ENCODE measurements at regions not wholly inside any gene's neighbourhood (a gene's known extent, or its start where the extent isn't known, plus 50 kb on each side); places are given as distances from the start of the nearest gene placed in this dataset.

DNA sequence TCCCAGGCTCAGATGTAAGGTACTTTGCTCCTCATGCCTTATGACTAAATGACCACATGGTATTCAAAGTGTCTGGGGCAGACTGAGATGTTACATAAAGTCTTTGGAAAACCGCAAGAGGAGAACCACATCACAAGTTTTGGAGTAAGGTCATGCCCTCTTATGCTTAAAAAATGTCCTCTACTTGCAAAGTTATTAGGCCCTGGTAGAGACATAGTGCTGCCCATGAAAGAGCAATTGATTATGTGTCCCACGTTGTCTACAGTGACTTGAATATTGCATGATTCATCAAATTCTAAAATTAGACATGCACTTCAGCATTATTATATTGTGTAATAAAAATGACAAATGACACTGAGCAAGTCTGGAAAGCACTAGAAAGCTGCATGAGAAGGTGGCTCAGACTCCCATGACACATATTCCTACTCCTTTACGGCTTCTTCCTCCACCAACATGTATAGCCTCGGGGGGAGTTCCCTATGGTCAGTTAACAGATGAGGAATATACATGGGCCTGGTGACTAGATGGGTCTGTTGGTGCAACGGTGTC is 602.6 kb upstream of the VRK2 start:
- in situ Hi-C loops (cut with HindIII; ENCODE audit: low pct_unique_long_range_greater_than_20kb, low sequenced_read_pairs), result no loop called here
- DNase-seq (ENCODE audit: low read depth in 1 of 2, low spot score in 1 of 2), result no peak
- TF ChIP-seq JUND (IDR thresholded peaks at IDR 0.05; ENCODE audit: low read depth), result no peak

DNA sequence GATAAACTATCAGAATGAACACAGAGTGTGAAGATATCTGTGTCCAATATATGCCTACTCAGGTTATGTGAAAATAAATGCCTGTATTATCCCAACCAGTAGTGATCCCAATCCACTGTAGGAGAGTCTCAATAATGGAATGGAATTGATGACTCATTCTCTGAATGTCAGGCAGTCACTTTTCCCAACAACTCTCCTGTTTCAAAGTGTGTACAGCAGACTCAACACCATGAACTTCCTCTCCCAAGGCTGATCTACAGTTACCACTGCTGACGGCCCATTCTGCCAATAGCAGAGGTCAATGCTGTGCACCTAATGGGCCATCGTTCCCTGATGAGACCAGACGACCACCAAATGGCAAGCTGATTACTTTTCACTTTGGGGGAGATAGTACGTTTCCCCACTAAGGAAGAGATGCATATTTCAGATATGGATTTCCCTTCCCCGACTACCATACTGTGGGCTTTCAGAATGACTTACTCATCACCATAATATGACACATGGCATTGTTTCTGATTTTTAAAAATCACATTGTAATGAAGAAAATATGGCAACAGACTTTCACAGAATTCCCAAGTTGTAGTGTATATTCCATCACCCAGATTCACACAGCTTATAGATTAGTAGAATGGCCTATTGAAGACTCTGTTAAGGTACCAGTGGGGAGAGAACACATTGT is 601.7 kb upstream of the VRK2 start:
- in situ Hi-C loops (cut with HindIII; ENCODE audit: low pct_unique_long_range_greater_than_20kb, low sequenced_read_pairs), result no loop called here
- no peak for TF ChIP-seq JUND (IDR thresholded peaks at IDR 0.05; ENCODE audit: low read depth)
- DNase-seq (ENCODE audit: low read depth in 1 of 2, low spot score in 1 of 2), result no peak

DNA sequence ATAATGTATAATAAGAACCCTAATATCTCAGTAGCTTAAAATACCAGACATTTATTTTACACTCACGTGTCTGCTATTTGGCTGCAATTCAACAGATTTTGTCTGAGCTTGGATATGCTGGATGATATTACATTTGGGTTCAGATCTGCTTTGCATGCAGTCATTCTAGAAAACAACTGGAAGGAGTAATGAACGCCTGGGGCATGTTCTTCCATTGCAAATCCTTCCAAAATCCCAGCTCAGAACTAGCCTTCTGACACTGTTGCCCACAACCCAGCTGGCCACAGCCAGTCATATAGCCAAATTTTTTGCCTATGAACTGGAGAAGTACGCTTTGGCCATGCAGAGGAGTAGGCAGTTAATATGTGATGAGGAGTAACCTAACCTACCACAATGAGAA is 597.8 kb upstream of the VRK2 start:
- in situ Hi-C loops (cut with HindIII; ENCODE audit: low pct_unique_long_range_greater_than_20kb, low sequenced_read_pairs), result no loop called here
- no peak for TF ChIP-seq JUND (IDR thresholded peaks at IDR 0.05; ENCODE audit: low read depth)
- no peak for DNase-seq (ENCODE audit: low read depth in 1 of 2, low spot score in 1 of 2)

DNA sequence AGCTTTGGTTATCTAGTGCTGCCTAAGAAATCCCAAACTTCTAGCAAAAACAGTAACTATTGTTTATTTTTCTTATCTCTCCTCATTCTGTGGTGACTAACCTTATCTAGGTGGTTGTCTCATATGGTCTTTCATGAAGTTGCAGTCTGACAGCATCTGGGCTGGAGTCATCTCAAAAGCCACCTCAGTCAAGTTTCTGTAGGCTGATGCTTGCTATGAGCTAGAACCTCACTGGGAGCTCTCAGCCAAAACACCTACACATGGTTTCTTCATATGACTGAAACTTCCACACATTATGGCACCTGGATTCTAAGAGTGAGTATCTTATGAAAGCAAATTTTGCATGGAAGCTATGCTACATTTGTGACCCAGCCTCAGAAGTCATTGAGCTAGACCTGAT is 596.4 kb upstream of the VRK2 start:
- no peak for DNase-seq (ENCODE audit: low read depth in 1 of 2, low spot score in 1 of 2)
- no peak for TF ChIP-seq JUND (IDR thresholded peaks at IDR 0.05; ENCODE audit: low read depth)
- in situ Hi-C loops (cut with HindIII; ENCODE audit: low pct_unique_long_range_greater_than_20kb, low sequenced_read_pairs), result no loop called here

DNA sequence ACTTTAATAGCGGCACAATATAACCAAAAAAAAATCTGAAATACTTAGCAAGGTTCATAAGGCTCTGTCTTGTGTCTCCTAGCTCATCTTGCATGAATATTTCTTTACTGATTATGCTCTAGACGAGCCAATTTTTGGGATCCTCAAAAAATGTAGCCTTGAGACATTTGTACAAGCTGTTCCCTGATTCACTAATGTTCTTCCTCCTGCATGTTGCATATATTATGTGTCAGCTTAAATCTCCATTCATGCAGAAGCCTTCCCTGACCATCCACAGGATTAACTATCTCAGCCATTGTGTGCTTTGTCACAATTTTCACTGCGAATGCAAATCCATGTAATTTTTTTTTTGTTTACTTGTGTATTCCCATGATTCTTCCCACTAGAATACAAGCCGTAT is 594.0 kb upstream of the VRK2 start:
- no peak for DNase-seq (ENCODE audit: low read depth in 1 of 2, low spot score in 1 of 2)
- no peak for TF ChIP-seq JUND (IDR thresholded peaks at IDR 0.05; ENCODE audit: low read depth)
- in situ Hi-C loops (cut with HindIII; ENCODE audit: low pct_unique_long_range_greater_than_20kb, low sequenced_read_pairs), result no loop called here

DNA sequence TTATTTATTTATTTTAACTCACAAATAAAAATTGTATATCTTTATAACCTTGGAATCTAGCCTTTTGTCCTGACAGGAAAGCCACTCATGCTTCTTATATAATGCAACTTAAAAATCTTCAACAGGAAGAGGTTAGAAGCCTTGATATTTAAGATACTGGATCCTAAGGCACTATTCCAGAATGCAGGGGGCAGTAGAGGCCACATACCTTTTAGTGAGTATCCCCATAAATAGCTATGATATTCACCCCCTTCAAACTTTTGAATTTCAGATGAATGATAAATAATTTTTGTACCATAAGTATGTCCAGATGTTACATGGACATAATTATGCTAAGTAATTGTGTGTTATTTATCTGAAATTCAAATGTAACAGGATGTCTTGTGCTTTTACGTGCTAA is 592.7 kb upstream of the VRK2 start:
- in situ Hi-C loops (cut with HindIII; ENCODE audit: low pct_unique_long_range_greater_than_20kb, low sequenced_read_pairs), result no loop called here
- no peak for TF ChIP-seq JUND (IDR thresholded peaks at IDR 0.05; ENCODE audit: low read depth)
- DNase-seq (ENCODE audit: low read depth in 1 of 2, low spot score in 1 of 2), result no peak

DNA sequence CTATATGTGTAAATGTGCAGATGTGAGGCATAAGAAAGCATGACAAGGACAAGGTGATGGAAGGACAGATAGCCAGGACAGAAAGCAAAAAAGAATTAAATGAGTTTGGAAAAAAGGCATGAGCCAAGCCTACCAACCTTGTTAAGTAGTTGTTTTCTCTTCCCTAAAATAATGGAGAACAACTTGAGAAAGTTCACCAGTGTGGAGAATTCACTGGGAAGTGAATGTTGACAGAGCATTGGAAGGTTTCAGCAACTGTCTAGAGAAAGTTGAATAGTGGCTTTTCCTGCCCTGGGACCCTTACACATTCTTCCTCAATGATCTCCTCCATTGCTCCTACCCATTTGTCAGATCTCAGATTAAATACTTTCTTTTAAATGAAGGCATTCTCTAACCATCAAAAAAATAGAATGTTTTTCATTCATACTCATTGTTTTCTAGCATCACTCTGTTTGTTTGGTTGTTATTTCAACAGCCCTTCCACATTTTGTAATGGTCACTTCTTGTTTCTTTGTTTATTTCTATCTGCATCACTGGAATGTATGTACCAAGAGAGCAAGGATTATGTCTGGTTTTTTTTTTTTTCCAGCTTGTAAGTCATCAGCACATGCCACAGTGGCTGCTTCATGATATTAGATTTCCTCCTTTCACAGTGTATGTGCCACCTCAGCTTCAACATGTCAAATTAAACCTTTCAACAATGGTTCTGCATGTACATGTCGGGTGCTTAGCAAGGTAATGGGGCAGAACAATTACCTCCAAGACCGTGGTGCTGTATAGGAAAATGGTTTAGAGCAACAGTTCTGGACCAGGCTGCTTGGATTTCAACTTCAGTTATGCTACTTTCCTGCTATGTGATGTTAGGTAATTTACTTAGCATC is 586.0 kb upstream of the VRK2 start:
- no peak for TF ChIP-seq JUND (IDR thresholded peaks at IDR 0.05; ENCODE audit: low read depth)
- no peak for DNase-seq (ENCODE audit: low read depth in 1 of 2, low spot score in 1 of 2)
- in situ Hi-C loops (cut with HindIII; ENCODE audit: low pct_unique_long_range_greater_than_20kb, low sequenced_read_pairs), result no loop called here

DNA sequence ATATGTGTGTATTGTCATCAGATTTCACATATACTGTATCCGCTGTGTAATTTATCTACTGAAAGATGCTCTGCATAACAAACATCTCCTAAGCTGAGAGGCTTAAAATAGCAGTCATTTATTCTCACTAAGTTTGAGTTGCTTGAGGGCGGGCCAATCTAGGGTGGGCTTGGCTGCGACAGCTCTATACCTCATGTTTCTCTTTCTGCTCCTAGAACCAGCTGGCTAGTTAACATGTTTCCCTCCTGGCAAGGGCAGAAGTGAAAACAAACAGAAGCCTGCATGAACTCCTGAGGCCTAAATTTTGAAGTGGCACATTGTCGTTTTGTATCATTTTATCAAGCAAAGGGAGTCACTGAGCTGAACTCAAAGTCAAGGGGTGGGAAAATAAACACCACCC is 585.0 kb upstream of the VRK2 start:
- no peak for DNase-seq (ENCODE audit: low read depth in 1 of 2, low spot score in 1 of 2)
- TF ChIP-seq JUND (IDR thresholded peaks at IDR 0.05; ENCODE audit: low read depth), result no peak
- in situ Hi-C loops (cut with HindIII; ENCODE audit: low pct_unique_long_range_greater_than_20kb, low sequenced_read_pairs), result no loop called here

DNA sequence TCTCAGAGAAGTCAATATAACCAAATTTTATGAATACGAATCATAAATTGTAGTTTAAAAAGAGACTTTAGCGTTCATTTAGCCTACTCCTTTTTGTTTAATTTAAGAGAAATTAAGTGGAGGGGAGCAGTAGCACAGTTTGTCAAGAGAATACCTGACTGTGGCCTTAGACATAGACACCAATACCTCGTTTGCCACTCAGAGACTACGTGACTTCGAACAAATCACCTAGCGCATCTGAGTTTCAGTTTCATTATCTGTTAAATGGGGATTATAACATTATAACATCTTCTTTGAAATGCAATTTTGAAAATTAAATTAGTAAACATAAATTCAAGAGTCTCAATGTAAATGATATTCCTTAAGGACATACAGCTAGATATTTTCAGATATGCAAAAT is 581.5 kb upstream of the VRK2 start:
- no peak for TF ChIP-seq JUND (IDR thresholded peaks at IDR 0.05; ENCODE audit: low read depth)
- DNase-seq (ENCODE audit: low read depth in 1 of 2, low spot score in 1 of 2), result no peak
- in situ Hi-C loops (cut with HindIII; ENCODE audit: low pct_unique_long_range_greater_than_20kb, low sequenced_read_pairs), result no loop called here

DNA sequence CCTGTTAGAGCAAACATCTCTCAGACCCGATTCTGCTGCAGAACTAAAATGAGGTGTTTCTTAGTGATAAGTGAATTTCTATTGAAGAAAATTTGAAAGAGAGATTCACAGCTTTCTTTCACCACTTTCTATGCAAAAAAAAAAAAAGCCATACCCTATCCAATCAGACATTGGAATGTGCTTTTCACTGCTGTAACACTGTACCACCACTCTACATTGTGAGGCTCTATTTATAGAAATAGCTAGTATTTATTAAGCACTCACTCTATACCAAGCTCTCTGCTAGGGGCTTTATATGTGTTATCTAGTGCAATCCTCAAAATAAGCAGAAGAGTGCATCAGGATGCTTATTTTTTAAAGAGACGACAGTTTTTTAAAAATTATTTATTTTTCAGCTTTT is 580.6 kb upstream of the VRK2 start:
- DNase-seq (ENCODE audit: low read depth in 1 of 2, low spot score in 1 of 2), result no peak
- in situ Hi-C loops (cut with HindIII; ENCODE audit: low pct_unique_long_range_greater_than_20kb, low sequenced_read_pairs), result no loop called here
- TF ChIP-seq JUND (IDR thresholded peaks at IDR 0.05; ENCODE audit: low read depth), result no peak

DNA sequence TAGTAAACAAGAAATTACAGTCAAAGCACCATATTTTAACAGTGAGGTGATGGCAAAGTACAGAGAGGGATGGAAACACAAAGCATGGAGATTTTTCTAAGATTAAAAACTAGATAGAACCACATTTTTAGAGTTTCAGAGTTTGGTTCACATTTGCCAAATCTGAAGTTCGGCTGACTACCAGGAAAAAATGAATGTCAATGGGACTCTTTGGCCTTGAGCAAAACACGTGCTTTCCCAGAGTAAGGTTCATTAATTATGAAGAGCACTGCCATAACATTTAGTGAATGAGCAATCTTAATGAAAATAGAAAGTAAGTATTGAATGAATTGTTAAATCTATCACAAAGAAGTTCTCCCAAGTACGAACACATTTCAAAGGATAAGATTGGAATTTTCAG is 571.2 kb upstream of the VRK2 start:
- TF ChIP-seq JUND (IDR thresholded peaks at IDR 0.05; ENCODE audit: low read depth), result no peak
- no peak for DNase-seq (ENCODE audit: low read depth in 1 of 2, low spot score in 1 of 2)
- in situ Hi-C loops (cut with HindIII; ENCODE audit: low pct_unique_long_range_greater_than_20kb, low sequenced_read_pairs), result no loop called here

DNA sequence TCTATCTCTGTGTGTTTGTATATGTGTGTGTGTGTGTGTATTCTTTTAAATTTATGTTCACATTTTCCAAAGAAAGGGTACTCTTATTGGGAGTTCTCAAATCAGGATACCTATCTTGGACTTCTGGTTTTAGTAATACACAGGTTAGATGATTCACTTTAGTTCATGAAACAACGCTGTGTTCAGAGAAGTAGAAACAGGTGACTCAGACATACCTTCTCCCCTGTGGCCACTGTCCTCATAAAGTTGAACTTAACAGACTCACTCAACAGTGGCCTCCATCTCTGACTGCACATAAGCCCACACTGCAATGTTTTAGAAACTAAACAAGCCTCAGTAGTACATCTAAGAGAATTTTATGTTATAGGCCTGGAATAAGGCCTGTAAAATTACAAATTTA is 566.6 kb upstream of the VRK2 start:
- in situ Hi-C loops (cut with HindIII; ENCODE audit: low pct_unique_long_range_greater_than_20kb, low sequenced_read_pairs), result no loop called here
- DNase-seq (ENCODE audit: low read depth in 1 of 2, low spot score in 1 of 2), result no peak
- TF ChIP-seq JUND (IDR thresholded peaks at IDR 0.05; ENCODE audit: low read depth), result no peak

DNA sequence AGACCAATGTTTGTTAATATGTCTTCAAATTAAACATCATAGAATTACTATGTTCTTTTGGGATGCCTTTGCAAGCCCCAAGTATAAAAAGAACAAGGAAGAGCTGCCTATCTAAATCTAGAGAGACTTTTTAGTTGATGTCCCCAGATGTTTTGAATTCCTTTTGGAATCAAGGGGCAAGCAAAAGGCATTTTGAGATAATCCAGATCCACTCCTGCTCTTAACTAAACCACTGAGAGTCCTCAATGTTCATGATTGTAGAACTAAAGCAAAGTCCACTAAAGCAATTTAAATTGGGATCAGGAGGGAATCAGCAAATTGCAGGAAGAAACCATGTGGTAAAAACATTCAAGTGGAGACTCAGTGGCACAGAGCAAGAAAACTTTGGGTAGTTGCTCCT is 558.5 kb upstream of the VRK2 start:
- no peak for TF ChIP-seq JUND (IDR thresholded peaks at IDR 0.05; ENCODE audit: low read depth)
- in situ Hi-C loops (cut with HindIII; ENCODE audit: low pct_unique_long_range_greater_than_20kb, low sequenced_read_pairs), result no loop called here
- DNase-seq (ENCODE audit: low read depth in 1 of 2, low spot score in 1 of 2), result no peak

Data from T47D (cell line).